H1 (cell line): ENCODE measurements at regions not wholly inside any gene's neighbourhood (a gene's known extent, or its start where the extent isn't known, plus 50 kb on each side); places are given as distances from the start of the nearest gene placed in this dataset.

Source experiments
- CTCF ChIA-PET: fragments of 300-600 bp; sonication (Branson Sonifier 250); formaldehyde crosslinking; loops from one replicate; lab custom pipeline; 2021; ENCODE audit not compliant: partially characterized antibody; lab: Charles Lee
- POLR2A ChIA-PET: fragments of 300-600 bp; sonication (Branson Sonifier 250); formaldehyde crosslinking; loops from one replicate; lab custom pipeline; 2021; ENCODE audit warnings: inconsistent platforms; ENCODE audit not compliant: partially characterized antibody; lab: Charles Lee
- DNase-seq, 2 experiments: peaks; one replicate each; pipeline versions ENCODE4 v3.0.0 to v3.0.0-alpha.2; 2010 to 2022; ENCODE audit warnings: low spot score in 2 of 2, low read depth in 1 of 2, mixed read lengths in 1 of 2
- FAIRE-seq: peaks from 2 replicates; lab custom pipeline; 2011; peaks lifted over from hg19 to GRCh38; lab: Jason Lieb, UNC
- H2AFZ ChIP-seq: 2 replicates; pipeline ENCODE4 v1.8.1; 2012; ENCODE audit warnings: low read length, inconsistent platforms
- H2AK5ac ChIP-seq: 2 replicates; pipeline ENCODE4 v1.6.1; 2013; ENCODE audit warnings: low read depth, low read length
- H2BK120ac ChIP-seq: replicated peaks from 2 replicates; pipeline ENCODE3; 2013; ENCODE audit warnings: low read depth, low read length, inconsistent platforms
- H2BK12ac ChIP-seq: 2 replicates; pipeline ENCODE4 v1.6.1; 2013; ENCODE audit warnings: low read depth, low read length
- H2BK15ac ChIP-seq: 2 replicates; pipeline ENCODE4 v1.6.1; 2013; ENCODE audit warnings: low read length
- H2BK20ac ChIP-seq: 2 replicates; pipeline ENCODE4 v1.6.1; 2013; ENCODE audit warnings: low read length
- H2BK5ac ChIP-seq: 2 replicates; pipeline ENCODE4 v1.6.1; 2013; ENCODE audit warnings: low read depth, low read length
- H3K14ac ChIP-seq: 2 replicates; pipeline ENCODE4 v1.6.1; 2013; ENCODE audit warnings: inconsistent platforms; ENCODE audit not compliant: insufficient read length
- H3K18ac ChIP-seq: 2 replicates; pipeline ENCODE4 v1.6.1; 2013; ENCODE audit warnings: low read length; ENCODE audit errors: extremely low read depth
- H3K23ac ChIP-seq: 2 replicates; pipeline ENCODE4 v1.6.1; 2013; ENCODE audit warnings: inconsistent platforms; ENCODE audit not compliant: insufficient read length
- H3K23me2 ChIP-seq: 2 replicates; pipeline ENCODE4 v1.6.1; 2013; ENCODE audit warnings: low read depth, low read length
- H3K27ac ChIP-seq: 2 replicates; pipeline ENCODE4 v1.6.1; 2011; ENCODE audit warnings: low read depth, low read length, inconsistent platforms
- H3K27me3 ChIP-seq, 4 experiments: replicated peaks in 1 of 4; 1 replicate in 1 of 4; 2 replicates in 3 of 4; pipeline versions ENCODE4 v1.6.1 to v1.8.1; 2011 to 2013; ENCODE audit warnings: low read length in 3 of 4, mild to moderate bottlenecking in 3 of 4, inconsistent platforms in 2 of 4, mixed read lengths in 2 of 4, moderate library complexity in 1 of 4; ENCODE audit not compliant: control insufficient read depth in 3 of 4, insufficient read depth in 3 of 4; ENCODE audit errors: extremely low read depth in 1 of 4
- H3K36me3 ChIP-seq, 4 experiments: 2 replicates each; pipeline versions ENCODE4 v1.6.1 to v1.8.1; 2011 to 2013; ENCODE audit warnings: mild to moderate bottlenecking in 4 of 4, low read length in 3 of 4, moderate library complexity in 2 of 4, control low read depth in 1 of 4, inconsistent platforms in 1 of 4; ENCODE audit not compliant: insufficient read depth in 4 of 4, control insufficient read depth in 2 of 4
- H3K4ac ChIP-seq: replicated peaks from 2 replicates; pipeline ENCODE3; 2013; ENCODE audit warnings: low read length, low read depth, mixed read lengths, inconsistent platforms; ENCODE audit not compliant: insufficient read length
- H3K4me1 ChIP-seq, 4 experiments: replicated peaks in 1 of 4; 1 replicate in 1 of 4; 2 replicates in 3 of 4; pipeline versions ENCODE4 v1.6.1 to v1.8.1; 2011 to 2013; ENCODE audit warnings: low read length in 3 of 4, inconsistent platforms in 2 of 4, mixed read lengths in 1 of 4; ENCODE audit not compliant: insufficient read depth in 4 of 4, control insufficient read depth in 3 of 4
- H3K4me2 ChIP-seq, 2 experiments: 2 replicates each; pipeline versions ENCODE4 v1.6.1 to v1.8.1; 2011 to 2013; ENCODE audit warnings: low read depth in 2 of 2, low read length in 2 of 2, control low read depth in 1 of 2, inconsistent platforms in 1 of 2, mild to moderate bottlenecking in 1 of 2; ENCODE audit not compliant: insufficient read depth in 1 of 2
- H3K4me3 ChIP-seq, 4 experiments: fragments of 200-600, 300-600 bp in 1 of 4; sonication (generic), shearing (Covaris generic), sonication (Bioruptor Twin) in 1 of 4; 2 replicates each; pipeline versions ENCODE4 v1.5.1 to v1.8.1; 2011 to 2016; ENCODE audit warnings: low read length in 4 of 4, low read depth in 3 of 4, control low read depth in 2 of 4, inconsistent platforms in 2 of 4, mild to moderate bottlenecking in 2 of 4, mixed read lengths in 1 of 4, moderate library complexity in 1 of 4; ENCODE audit not compliant: insufficient read depth in 2 of 4; ENCODE audit errors: extremely low read depth in 1 of 4
- H3K56ac ChIP-seq: replicated peaks from 2 replicates; pipeline ENCODE3; 2013; ENCODE audit warnings: low read depth, mild to moderate bottlenecking, mixed read lengths, low read length, inconsistent platforms; ENCODE audit not compliant: insufficient read length
- H3K79me1 ChIP-seq: 2 replicates; pipeline ENCODE4 v1.6.1; 2013; ENCODE audit warnings: low read depth, low read length, control low read depth
- H3K79me2 ChIP-seq, 2 experiments: 2 replicates each; pipeline versions ENCODE4 v1.6.1 to v1.8.1; 2012 to 2013; ENCODE audit warnings: low read length in 2 of 2, mild to moderate bottlenecking in 2 of 2, inconsistent platforms in 1 of 2; ENCODE audit not compliant: insufficient read depth in 2 of 2, control insufficient read depth in 1 of 2
- H3K9ac ChIP-seq, 4 experiments: replicated peaks in 1 of 4; 1 replicate in 1 of 4; 2 replicates in 3 of 4; pipeline versions ENCODE4 v1.6.1 to v1.8.1; 2011 to 2013; ENCODE audit warnings: low read depth in 3 of 4, low read length in 3 of 4, control low read depth in 2 of 4, mild to moderate bottlenecking in 2 of 4, moderate library complexity in 2 of 4, inconsistent platforms in 1 of 4; ENCODE audit errors: extremely low read depth in 1 of 4
- H3K9me3 ChIP-seq, 2 experiments: 2 replicates each; pipeline versions ENCODE4 v1.6.1 to v1.8.1; 2012 to 2013; ENCODE audit warnings: mild to moderate bottlenecking in 2 of 2, moderate library complexity in 2 of 2, control low read depth in 1 of 2, inconsistent platforms in 1 of 2, low read depth in 1 of 2, low read length in 1 of 2, mixed read lengths in 1 of 2; ENCODE audit not compliant: insufficient read depth in 2 of 2
- H4K20me1 ChIP-seq, 2 experiments: replicated peaks in 1 of 2; 2 replicates each; pipeline versions ENCODE3 to v1.8.1; 2011 to 2013; ENCODE audit warnings: inconsistent platforms in 2 of 2, low read length in 2 of 2, mild to moderate bottlenecking in 1 of 2; ENCODE audit not compliant: insufficient read depth in 2 of 2, control insufficient read depth in 1 of 2
- H4K5ac ChIP-seq: 2 replicates; pipeline ENCODE4 v1.6.1; 2013; ENCODE audit warnings: low read length, low read depth, mixed read lengths, inconsistent platforms; ENCODE audit not compliant: insufficient read length
- H4K8ac ChIP-seq: 2 replicates; pipeline ENCODE4 v1.8.0; 2013; ENCODE audit warnings: mild to moderate bottlenecking, moderate library complexity, low read length, inconsistent platforms; ENCODE audit not compliant: insufficient read depth; ENCODE audit errors: extremely low read depth
- H4K91ac ChIP-seq: replicated peaks from 2 replicates; pipeline ENCODE3; 2013; ENCODE audit warnings: low read length, mixed read lengths, inconsistent platforms; ENCODE audit not compliant: insufficient read length
- CHD1 ChIP-seq: IDR thresholded peaks from 2 replicates; pipeline ENCODE4 v1.6.1; 2012; ENCODE audit warnings: low read depth, low read length, improper control_type of control experiment
- EP300 ChIP-seq, 2 experiments: IDR thresholded peaks; 1 replicate in 1 of 2; 2 replicates in 1 of 2; pipeline ENCODE4 v1.6.1; 2011 to 2012; ENCODE audit warnings: low read depth in 2 of 2, low read length in 2 of 2, mild to moderate bottlenecking in 2 of 2, borderline replicate concordance in 1 of 2, inconsistent platforms in 1 of 2, moderate library complexity in 1 of 2
- EZH2 ChIP-seq: fragments of 200-600 bp; sonication (generic); IDR thresholded peaks from 2 replicates; pipeline ENCODE4 v1.7.1; 2012; ENCODE audit warnings: low read depth, mild to moderate bottlenecking, moderate library complexity, low read length, inconsistent platforms; ENCODE audit not compliant: severe bottlenecking
- FOSL1 ChIP-seq: IDR thresholded peaks from 2 replicates; pipeline ENCODE4 v1.6.1; 2011; ENCODE audit warnings: mild to moderate bottlenecking, low read depth, low read length, moderate library complexity; ENCODE audit not compliant: insufficient read depth
- GTF2F1 ChIP-seq: IDR thresholded peaks from 2 replicates; pipeline ENCODE4 v1.6.1; 2012; ENCODE audit warnings: low read depth, low read length, improper control_type of control experiment, borderline replicate concordance
- JUN ChIP-seq: IDR thresholded peaks from 2 replicates; pipeline ENCODE4 v1.6.1; 2011; ENCODE audit warnings: low read depth, mild to moderate bottlenecking, improper control_type of control experiment, low read length
- MAFK ChIP-seq: IDR thresholded peaks from 2 replicates; pipeline ENCODE4 v1.6.1; 2012; ENCODE audit warnings: low read depth, mild to moderate bottlenecking, improper control_type of control experiment, low read length
- PHF8 ChIP-seq: fragments of 200-600 bp; sonication (generic); conservative IDR thresholded peaks from 2 replicates; pipeline ENCODE4 v1.7.1; 2012; ENCODE audit warnings: low read depth, mild to moderate bottlenecking, inconsistent platforms, low read length, moderate library complexity
- RFX5 ChIP-seq: IDR thresholded peaks from 2 replicates; pipeline ENCODE4 v1.6.1; 2011; ENCODE audit warnings: low read depth, low read length, improper control_type of control experiment, borderline replicate concordance
- TAF1 ChIP-seq: IDR thresholded peaks from 2 replicates; pipeline ENCODE4 v1.6.1; 2011; ENCODE audit warnings: mild to moderate bottlenecking, low read depth, low read length
- TBP ChIP-seq: IDR thresholded peaks from 2 replicates; pipeline ENCODE4 v1.6.1; 2011; ENCODE audit warnings: low read depth, low read length, improper control_type of control experiment

DNA sequence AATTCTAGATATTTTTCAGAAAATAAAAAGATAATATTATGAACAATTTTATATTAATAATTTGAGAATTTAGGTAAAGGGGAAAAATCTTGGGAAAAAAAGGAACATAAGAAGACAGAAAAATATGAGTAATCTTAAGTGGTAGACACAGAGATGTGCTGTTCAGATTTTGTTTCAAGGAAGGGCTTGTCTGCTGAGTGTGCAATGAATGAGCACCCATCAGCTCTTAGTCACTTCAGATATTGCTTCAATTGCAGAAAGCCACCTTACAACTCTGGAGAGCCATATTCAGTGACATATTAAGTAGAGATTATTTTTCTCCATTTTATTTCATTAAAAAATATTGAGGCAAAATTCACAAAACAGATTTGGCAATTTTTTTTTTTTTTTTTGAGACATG is 282.0 kb upstream of the CHST9 start:
- no peak overlapping the region for H3K23ac ChIP-seq
- H4K5ac ChIP-seq = no peak overlapping the region
- ChIA-PET CTCF (interaction anchor here (0.7 kb wide), 1 partner anchor 88 kb away, joined by 3 read pairs; no protein-coding TSS in a partner anchor), POLR2A (interaction anchor here (0.6 kb wide), 1 partner anchor 346 kb away, joined by 3 read pairs; no protein-coding TSS in a partner anchor)
- TF ChIP-seq TBP (no peak), TAF1 (no peak), CHD1 (no peak), JUN (no peak), FOSL1 (no peak), EZH2 (no peak), RFX5 (no peak), EP300 (IDR thresholded peaks at IDR 0.05; ENCODE audit: borderline replicate concordance in 1 of 2, low read depth in 2 of 2, low read length in 2 of 2) (no peak), GTF2F1 (no peak), PHF8 (no peak), MAFK (no peak)
- no peak overlapping the region for H4K91ac ChIP-seq
- H3K4me2 ChIP-seq = no peak overlapping the region
- H2BK20ac ChIP-seq = no peak overlapping the region
- no peak overlapping the region for H2BK5ac ChIP-seq
- no peaks in the 10 kb centered on the region for H4K20me1 ChIP-seq
- no peak overlapping the region for H3K27ac ChIP-seq
- H3K4ac ChIP-seq = no peak overlapping the region
- no peaks in the 10 kb centered on the region for H3K4me1 ChIP-seq
- no peak overlapping the region for H3K4me3 ChIP-seq
- no peaks in the 10 kb centered on the region for H3K27me3 ChIP-seq
- H3K9me3 ChIP-seq = no peaks in the 10 kb centered on the region
- no peak overlapping the region for H3K14ac ChIP-seq
- H2AFZ ChIP-seq = no peak overlapping the region
- H2BK12ac ChIP-seq = no peak overlapping the region
- H3K36me3 ChIP-seq = no peaks in the 10 kb centered on the region
- no peak overlapping the region for H2AK5ac ChIP-seq
- DNase-seq = no peak
- H3K18ac ChIP-seq = no peak overlapping the region
- H3K9ac ChIP-seq = no peak overlapping the region
- H3K79me2 ChIP-seq = no peaks in the 10 kb centered on the region
- H2BK120ac ChIP-seq = no peak overlapping the region
- no peaks in the 10 kb centered on the region for H3K23me2 ChIP-seq
- no peak overlapping the region for H2BK15ac ChIP-seq
- no peaks in the 10 kb centered on the region for H3K79me1 ChIP-seq
- no peak for FAIRE-seq
- no peak overlapping the region for H3K56ac ChIP-seq
- H4K8ac ChIP-seq = no peak overlapping the region
